GM21529 (cell line): ENCODE measurements at regions not wholly inside any gene's neighbourhood (a gene's known extent, or its start where the extent isn't known, plus 50 kb on each side); places are given as distances from the start of the nearest gene placed in this dataset.

Source experiments
- ATAC-seq: cut with Tn5 transposase; IDR thresholded peaks from one replicate; pipeline ENCODE4 v1.9.1; 2021; ENCODE audit not compliant: unreplicated experiment

- ATAC-seq: no peak
These were observed 1964.5 kb upstream of the PIK3C3 start for GRCh38 chr18:39990540-39990939.

- ATAC-seq: no peak
These were observed 1978.3 kb upstream of the PIK3C3 start for GRCh38 chr18:39976771-39977170.

DNA sequence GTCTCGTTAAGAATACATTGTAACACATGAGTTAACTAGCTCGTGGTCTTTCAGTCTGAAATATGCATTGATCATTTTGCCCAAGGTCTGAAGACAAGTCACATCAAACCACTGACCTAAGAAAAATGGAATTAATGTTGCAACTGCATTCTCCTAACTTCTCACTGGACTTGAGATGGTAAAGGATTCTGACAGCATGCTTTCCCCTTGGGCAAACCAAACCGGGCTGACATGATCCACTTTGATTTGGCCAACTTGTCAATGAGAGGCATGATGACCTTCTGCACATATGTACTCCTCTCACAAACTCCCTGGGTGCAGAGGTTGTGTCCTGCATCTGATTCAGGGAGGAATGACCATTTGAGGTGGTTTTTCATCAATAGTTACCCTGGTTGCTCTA, 1982.5 kb upstream of the PIK3C3 start:
- no peak for ATAC-seq

- ATAC-seq: no peak
These were observed 1985.1 kb upstream of the PIK3C3 start for GRCh38 chr18:39969803-39970494.

GRCh38 chr18:39966275-39966674, 1988.8 kb upstream of the PIK3C3 start:
- no peak for ATAC-seq

GRCh38 chr18:39962546-39962945, 1992.5 kb upstream of the PIK3C3 start:
- ATAC-seq: no peak

DNA sequence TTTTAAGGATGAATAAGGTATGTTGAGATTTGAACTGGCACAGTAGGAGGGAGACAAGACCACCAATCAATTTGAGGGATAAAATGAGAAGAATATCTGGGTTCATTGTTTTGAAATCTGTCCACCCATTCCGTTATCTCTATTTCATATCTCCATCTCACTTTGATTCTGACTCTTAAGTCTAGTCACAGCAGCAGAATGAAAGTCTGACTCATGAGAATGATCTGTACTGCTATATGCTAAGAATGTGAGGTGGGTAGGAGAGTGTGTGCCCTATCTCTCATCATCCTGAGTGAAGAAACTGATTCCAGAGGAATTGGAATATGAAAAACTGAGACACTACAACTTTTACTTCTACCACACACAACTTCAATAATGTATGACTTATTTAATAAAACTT, 1994.5 kb upstream of the PIK3C3 start:
- no peak for ATAC-seq

DNA sequence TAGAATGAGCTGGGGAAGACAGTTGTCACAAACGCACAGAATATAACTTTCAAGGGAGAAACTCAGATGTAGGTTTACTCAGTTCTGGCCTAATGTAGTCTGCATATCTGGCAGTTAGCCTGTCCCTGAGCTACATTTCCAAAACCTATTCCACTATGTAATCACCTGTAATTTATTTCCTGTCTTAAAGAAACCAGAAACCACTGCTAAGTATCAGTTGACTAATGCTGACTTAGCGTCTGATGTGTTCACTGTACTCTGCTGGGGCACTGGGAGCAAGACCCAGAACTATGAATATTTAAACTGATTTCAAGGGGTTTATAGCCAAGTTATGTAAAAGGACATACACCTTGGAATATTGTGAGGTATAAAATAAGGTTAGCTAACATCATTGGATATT, 1995.2 kb upstream of the PIK3C3 start:
- no peak for ATAC-seq

DNA sequence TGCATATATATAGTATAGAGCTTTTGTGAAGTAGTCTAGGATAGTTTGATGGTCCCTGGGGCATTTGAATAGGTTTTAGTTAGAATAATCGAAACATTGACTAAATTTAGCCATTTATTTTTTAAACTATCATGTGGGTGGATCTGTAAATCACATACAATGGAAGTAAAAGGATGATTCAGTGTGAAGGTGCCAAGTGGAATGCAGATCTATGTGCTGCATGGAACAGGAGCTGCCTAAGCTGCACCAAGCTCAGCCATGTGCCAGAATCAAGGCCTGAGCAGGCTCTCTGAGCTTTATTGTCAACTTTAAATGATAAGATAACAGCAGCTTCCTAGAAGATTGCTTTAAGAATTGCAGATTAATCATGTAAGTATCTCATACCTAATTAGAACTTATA, 1996.2 kb upstream of the PIK3C3 start:
- ATAC-seq: no peak

- ATAC-seq: no peak
These were observed 2002.2 kb upstream of the PIK3C3 start for GRCh38 chr18:39952816-39953215.

- ATAC-seq: no peak
These were observed 2003.8 kb upstream of the PIK3C3 start for GRCh38 chr18:39951142-39951720.

DNA sequence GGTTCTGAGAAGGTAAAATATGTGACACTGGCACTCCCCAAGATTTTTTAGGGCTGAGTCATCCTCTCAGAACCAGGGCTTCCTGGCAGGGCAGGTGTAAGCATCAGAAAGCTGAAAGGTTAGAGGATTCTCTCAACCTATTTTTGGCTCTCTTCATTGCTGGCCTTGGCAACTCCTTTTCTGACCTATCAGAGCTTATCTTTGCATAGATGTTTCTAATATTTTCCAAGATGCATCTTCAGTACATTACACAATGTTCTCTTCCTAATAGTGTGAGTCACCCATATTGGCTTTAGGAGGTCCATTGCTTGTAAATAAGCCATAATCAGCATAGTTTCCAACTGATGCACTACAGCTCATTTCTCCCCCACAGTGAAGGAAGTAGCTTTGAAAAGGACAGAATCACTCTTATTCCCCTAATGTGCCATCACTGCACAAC, 2008.4 kb upstream of the PIK3C3 start:
- no peak for ATAC-seq

DNA sequence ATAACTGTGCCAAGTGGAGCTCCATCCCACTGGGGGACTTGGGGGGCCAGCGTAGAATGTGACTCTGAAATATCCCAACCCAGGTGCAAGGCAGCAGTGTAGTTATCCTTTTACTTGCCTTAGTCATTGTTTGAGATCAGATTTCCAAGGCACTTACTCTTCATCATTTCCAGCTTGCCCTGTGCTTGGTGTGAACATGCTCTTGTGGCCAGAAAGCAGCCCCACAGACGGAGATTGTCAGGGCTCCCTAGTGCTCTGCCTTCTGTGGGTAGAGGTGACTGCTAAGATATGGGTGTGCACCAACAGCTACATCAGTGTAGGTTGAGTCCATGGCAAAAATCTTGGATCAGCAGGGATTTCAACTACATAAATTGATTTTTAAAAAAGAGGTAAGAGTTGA, 2010.0 kb upstream of the PIK3C3 start:
- ATAC-seq: no peak

DNA sequence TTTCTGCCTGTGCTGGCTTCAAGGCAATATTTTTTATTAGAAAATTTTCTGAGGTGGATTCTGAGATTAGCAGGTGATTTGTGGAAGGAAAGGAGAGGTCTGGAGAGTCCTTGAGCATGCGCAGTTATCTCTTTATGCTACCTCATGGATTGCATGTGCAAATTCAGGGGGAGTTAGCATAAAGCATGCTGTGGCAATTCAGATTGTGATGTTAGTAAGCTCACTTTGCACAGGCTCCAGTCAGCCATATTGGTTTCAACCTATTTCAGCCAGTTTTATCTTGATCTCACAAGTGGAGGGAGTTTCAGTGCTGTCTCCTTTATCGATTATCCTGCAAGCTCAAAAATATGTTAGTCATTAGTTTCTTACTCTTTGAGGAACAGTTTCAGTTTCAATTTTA, 2012.3 kb upstream of the PIK3C3 start:
- ATAC-seq: no peak

DNA sequence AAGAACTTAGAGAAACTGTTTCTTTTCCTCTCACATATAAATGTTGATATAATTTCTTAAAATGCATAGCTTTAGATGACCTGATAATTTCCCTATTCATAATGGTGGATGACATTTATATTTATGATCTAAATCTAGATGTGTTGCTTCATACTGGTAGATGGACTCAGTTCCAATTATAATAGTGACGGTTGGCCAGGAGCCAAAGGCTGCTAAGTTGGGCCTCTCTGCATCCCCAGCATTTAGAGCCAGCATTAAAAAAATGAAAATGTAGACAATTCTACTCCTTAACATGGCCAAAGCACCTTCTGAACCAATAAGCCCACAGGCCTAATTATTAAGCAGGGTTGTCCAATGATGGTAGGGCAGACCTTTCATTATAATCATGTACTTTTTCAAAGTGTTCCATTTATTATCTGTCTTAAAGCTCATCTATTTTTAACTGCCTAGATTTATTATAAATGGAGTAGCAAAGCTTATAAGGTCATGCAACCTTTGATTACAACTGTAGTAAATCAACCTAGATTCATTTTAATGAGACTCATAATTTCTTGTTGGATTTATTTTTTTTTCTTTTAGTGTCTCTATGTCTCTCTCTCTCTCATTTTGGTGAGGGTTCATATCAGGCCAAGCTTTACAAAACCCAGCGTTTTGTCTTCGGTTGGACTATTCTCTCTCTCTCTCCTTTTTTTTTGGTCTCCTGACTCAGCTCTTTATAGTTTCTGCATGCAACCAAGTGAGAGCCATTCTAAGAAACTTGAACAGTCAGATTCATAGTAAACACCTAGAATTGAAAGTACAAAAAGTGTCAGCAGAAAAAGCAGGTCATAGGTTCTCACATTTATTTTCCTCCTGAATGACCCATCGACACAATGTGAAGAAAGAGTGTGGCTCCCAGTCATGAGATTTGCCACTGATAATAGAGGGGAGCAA, 2016.1 kb upstream of the PIK3C3 start:
- ATAC-seq: no peak

DNA sequence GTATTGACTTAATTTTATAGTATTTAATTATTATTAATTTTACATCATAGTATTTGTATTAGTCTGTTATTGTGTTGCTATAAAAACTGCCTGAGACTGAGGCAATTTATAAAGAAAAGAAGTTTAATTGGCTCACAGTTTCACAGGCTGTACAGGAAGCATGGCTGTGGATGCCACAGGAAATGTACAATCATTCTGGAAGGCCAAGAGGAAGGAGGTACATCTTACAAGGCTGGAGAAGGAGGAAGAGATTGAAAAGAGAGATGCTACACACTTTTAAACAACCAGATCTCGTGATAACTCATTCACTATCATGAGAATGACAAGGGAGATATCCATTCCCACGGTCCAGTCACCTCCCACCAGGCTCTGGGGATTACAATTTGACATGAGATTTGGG, 2019.4 kb upstream of the PIK3C3 start:
- ATAC-seq: no peak

- ATAC-seq: no peak
These were observed 2036.2 kb upstream of the PIK3C3 start for GRCh38 chr18:39918847-39919246.

GRCh38 chr18:39913672-39914366, 2041.2 kb upstream of the PIK3C3 start:
- ATAC-seq: no peak

- ATAC-seq: no peak
These were observed 2043.3 kb upstream of the PIK3C3 start for GRCh38 chr18:39911716-39912115.

GRCh38 chr18:39909706-39910105, 2045.3 kb upstream of the PIK3C3 start:
- no peak for ATAC-seq

DNA sequence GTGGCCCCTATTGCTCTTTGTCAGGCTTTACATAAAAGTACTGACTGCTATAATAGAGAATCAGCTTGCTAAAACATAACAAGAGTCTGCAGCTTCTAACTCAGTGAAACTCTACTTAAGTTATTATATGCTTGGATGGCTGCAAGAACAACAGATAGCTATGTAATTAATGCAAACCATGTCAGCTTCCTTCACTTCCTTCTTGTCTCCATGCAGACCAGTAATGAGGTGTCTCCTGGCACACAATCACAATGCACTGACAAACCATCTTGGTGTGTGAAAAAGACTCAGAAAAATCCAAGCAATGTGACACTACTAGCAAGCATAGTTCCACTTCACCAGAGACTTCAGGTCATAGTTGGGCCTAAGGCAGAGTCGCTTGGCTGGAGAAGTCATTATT, 2068.9 kb upstream of the PIK3C3 start:
- ATAC-seq: no peak
